Upper lobe of left lung (tissue), 4 donors: ENCODE measurements at regions not wholly inside any gene's neighbourhood (a gene's known extent, or its start where the extent isn't known, plus 50 kb on each side); places are given as distances from the start of the nearest gene placed in this dataset.

Experiments used
- POLR2A ChIP-seq, 4 donors: fragments of 450-650 bp; IDR thresholded peaks; one replicate each; pipeline ENCODE4 v1.5.1; 2016 to 2017; ENCODE audit warnings: antibody characterized with exemption in 4 of 4, mild to moderate bottlenecking in 2 of 4
- POLR2AphosphoS5 ChIP-seq, 2 donors: sonication (generic); formaldehyde crosslinking; IDR thresholded peaks; one replicate each; pipeline ENCODE4 v1.5.1; 2017; ENCODE audit warnings: antibody characterized with exemption in 2 of 2
- TF ChIP-seq, protein P1 (sequence below), 6 experiments: fragments of 450-650 bp in 4 of 6; fragments of 200-600 bp in 2 of 6; sonication (generic) in 2 of 6; IDR thresholded peaks; one replicate each; pipeline ENCODE4 v1.5.1; 2016 to 2019; ENCODE audit warnings: antibody characterized with exemption in 6 of 6

- TF ChIP-seq, protein P1, sequence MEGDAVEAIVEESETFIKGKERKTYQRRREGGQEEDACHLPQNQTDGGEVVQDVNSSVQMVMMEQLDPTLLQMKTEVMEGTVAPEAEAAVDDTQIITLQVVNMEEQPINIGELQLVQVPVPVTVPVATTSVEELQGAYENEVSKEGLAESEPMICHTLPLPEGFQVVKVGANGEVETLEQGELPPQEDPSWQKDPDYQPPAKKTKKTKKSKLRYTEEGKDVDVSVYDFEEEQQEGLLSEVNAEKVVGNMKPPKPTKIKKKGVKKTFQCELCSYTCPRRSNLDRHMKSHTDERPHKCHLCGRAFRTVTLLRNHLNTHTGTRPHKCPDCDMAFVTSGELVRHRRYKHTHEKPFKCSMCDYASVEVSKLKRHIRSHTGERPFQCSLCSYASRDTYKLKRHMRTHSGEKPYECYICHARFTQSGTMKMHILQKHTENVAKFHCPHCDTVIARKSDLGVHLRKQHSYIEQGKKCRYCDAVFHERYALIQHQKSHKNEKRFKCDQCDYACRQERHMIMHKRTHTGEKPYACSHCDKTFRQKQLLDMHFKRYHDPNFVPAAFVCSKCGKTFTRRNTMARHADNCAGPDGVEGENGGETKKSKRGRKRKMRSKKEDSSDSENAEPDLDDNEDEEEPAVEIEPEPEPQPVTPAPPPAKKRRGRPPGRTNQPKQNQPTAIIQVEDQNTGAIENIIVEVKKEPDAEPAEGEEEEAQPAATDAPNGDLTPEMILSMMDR (IDR thresholded peaks at IDR 0.05), result no peak
- TF ChIP-seq POLR2A (IDR thresholded peaks at IDR 0.05) (no peak), POLR2AphosphoS5 (IDR thresholded peaks at IDR 0.05) (no peak)
These were observed 202.0 kb downstream of the WDR11 start for GRCh38 chr10:121053151-121053550.
